Neural cell (in vitro differentiated cells): ENCODE measurements at regions not wholly inside any gene's neighbourhood (a gene's known extent, or its start where the extent isn't known, plus 50 kb on each side); places are given as distances from the start of the nearest gene placed in this dataset.

Source experiments
- H2AFZ ChIP-seq: fragments of 200-600, 300-800 bp; sonication (generic), shearing (Covaris generic); 2 replicates; pipeline ENCODE4 v1.6.0; 2014; ENCODE audit warnings: low read depth, mild to moderate bottlenecking, antibody characterized with exemption, low read length, moderate library complexity
- H3F3A ChIP-seq: fragments of 200-600 bp; shearing (Covaris generic); 2 replicates; pipeline ENCODE4 v1.6.1; 2016; ENCODE audit warnings: mild to moderate bottlenecking, moderate library complexity, mixed read lengths, antibody characterized with exemption, low read length; ENCODE audit not compliant: insufficient read depth, poor library complexity, severe bottlenecking
- H3K27ac ChIP-seq: fragments of 200-600, 300-800 bp; sonication (generic), shearing (Covaris generic); 2 replicates; pipeline ENCODE4 v1.5.1; 2014; ENCODE audit warnings: mild to moderate bottlenecking, low read length, moderate library complexity
- H3K27me3 ChIP-seq: fragments of 300-800, 200-600 bp; sonication (generic), shearing (Covaris generic); 2 replicates; pipeline ENCODE4 v1.6.0; 2014; ENCODE audit warnings: mild to moderate bottlenecking, low read depth, low read length, moderate library complexity; ENCODE audit not compliant: insufficient read depth
- H3K36me3 ChIP-seq: fragments of 300-800, 200-600 bp; sonication (generic), shearing (Covaris generic); 2 replicates; pipeline ENCODE4 v1.5.1; 2014; ENCODE audit warnings: mild to moderate bottlenecking, antibody characterized with exemption, low read length, moderate library complexity; ENCODE audit not compliant: insufficient read depth
- H3K4me2 ChIP-seq: fragments of 300-800, 200-600 bp; sonication (generic), shearing (Covaris generic); 2 replicates; pipeline ENCODE4 v1.6.0; 2014; ENCODE audit warnings: mild to moderate bottlenecking, low read length
- H3K4me3 ChIP-seq: fragments of 300-800, 200-600 bp; sonication (generic), shearing (Covaris generic); 2 replicates; pipeline ENCODE4 v1.5.1; 2014; ENCODE audit warnings: mild to moderate bottlenecking, low read length, moderate library complexity
- H3K79me2 ChIP-seq: fragments of 200-600 bp; shearing (Covaris generic); replicated peaks from 2 replicates; pipeline ENCODE4 v1.6.0; 2014; ENCODE audit warnings: mild to moderate bottlenecking, low read length, moderate library complexity; ENCODE audit not compliant: insufficient read depth
- H3K9ac ChIP-seq: fragments of 300-800, 200-600 bp; sonication (generic), shearing (Covaris generic); 2 replicates; pipeline ENCODE4 v1.6.1; 2016; ENCODE audit warnings: mild to moderate bottlenecking, low read length, mixed read lengths
- H3K9me2 ChIP-seq: fragments of 200-600 bp; shearing (Covaris generic); 2 replicates; pipeline ENCODE4 v1.6.1; 2016; ENCODE audit warnings: mild to moderate bottlenecking, low read length, mixed read lengths; ENCODE audit not compliant: insufficient read depth
- H3K9me3 ChIP-seq: fragments of 200-600, 300-800 bp; sonication (generic), shearing (Covaris generic); 2 replicates; pipeline ENCODE4 v1.6.1; 2016; ENCODE audit warnings: mild to moderate bottlenecking, mixed run types, low read length, moderate library complexity, mixed read lengths
- H4K20me1 ChIP-seq: fragments of 200-600 bp; shearing (Covaris generic); 2 replicates; pipeline ENCODE4 v1.6.1; 2016; ENCODE audit warnings: mild to moderate bottlenecking, mixed run types; ENCODE audit not compliant: insufficient read depth
- EP300 ChIP-seq: fragments of 450-650 bp; conservative IDR thresholded peaks from 2 replicates; pipeline ENCODE4 v1.6.1; 2014; ENCODE audit warnings: antibody characterized with exemption, mild to moderate bottlenecking, moderate library complexity; ENCODE audit not compliant: poor library complexity, severe bottlenecking
- EZH2 ChIP-seq: fragments of 200-600, 300-800 bp; shearing (Covaris generic), sonication (generic); IDR thresholded peaks from 2 replicates; pipeline ENCODE4 v1.6.1; 2014; ENCODE audit warnings: antibody characterized with exemption, low read length, borderline replicate concordance, mild to moderate bottlenecking; ENCODE audit not compliant: insufficient read depth, poor library complexity, severe bottlenecking
- MXI1 ChIP-seq: fragments of 450-650 bp; conservative IDR thresholded peaks from 2 replicates; pipeline ENCODE4 v1.6.1; 2014; ENCODE audit warnings: antibody characterized with exemption, mild to moderate bottlenecking; ENCODE audit not compliant: poor library complexity, severe bottlenecking
- POLR2AphosphoS5 ChIP-seq: IDR thresholded peaks from 2 replicates; pipeline ENCODE4 v1.6.1; 2012
- RAD21 ChIP-seq: fragments of 450-650 bp; conservative IDR thresholded peaks from 2 replicates; pipeline ENCODE4 v1.6.1; 2014; ENCODE audit warnings: antibody characterized with exemption, mild to moderate bottlenecking, moderate library complexity
- TAF1 ChIP-seq: IDR thresholded peaks from 2 replicates; pipeline ENCODE4 v1.6.1; 2012; ENCODE audit warnings: low read depth
- TF ChIP-seq, protein P1 (sequence below): IDR thresholded peaks from 2 replicates; pipeline ENCODE4 v1.6.1; 2012; ENCODE audit warnings: borderline replicate concordance
- TF ChIP-seq, protein P2 (sequence below): fragments of 450-650 bp; IDR thresholded peaks from 2 replicates; pipeline ENCODE4 v1.5.1; 2014; ENCODE audit warnings: antibody characterized with exemption, mild to moderate bottlenecking, moderate library complexity; ENCODE audit not compliant: poor library complexity, severe bottlenecking

DNA sequence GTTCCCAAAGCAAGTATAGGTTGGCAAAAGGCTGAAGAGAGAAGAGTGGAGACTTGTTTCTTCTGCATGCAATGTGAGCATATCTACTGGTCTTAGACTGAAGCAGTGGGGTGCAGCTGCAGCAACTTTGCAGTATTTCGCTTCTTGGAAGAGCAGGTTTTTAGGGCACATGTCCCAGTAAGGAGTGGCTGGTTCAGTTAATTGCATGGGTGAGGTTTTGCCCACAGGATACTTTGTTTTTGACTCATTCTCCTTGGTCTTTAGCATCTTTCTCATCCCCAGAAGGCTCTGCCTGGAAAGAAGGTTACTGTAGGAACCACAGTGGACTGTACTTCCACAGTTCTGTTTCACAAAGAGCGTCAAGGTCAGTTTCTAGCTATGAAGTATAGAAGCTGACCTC lies 68.0 kb upstream of the NR3C2 start:
- no peaks in the 10 kb centered on the region for H3K9me3 ChIP-seq
- H3K9me2 ChIP-seq, result no peaks in the 10 kb centered on the region
- no peak overlapping the region for H3K27ac ChIP-seq
- H3F3A ChIP-seq, result no peaks in the 10 kb centered on the region
- no peak overlapping the region for H3K4me3 ChIP-seq
- H3K79me2 ChIP-seq, result no peaks in the 10 kb centered on the region
- H3K9ac ChIP-seq, result no peak overlapping the region
- TF ChIP-seq, protein P1, sequence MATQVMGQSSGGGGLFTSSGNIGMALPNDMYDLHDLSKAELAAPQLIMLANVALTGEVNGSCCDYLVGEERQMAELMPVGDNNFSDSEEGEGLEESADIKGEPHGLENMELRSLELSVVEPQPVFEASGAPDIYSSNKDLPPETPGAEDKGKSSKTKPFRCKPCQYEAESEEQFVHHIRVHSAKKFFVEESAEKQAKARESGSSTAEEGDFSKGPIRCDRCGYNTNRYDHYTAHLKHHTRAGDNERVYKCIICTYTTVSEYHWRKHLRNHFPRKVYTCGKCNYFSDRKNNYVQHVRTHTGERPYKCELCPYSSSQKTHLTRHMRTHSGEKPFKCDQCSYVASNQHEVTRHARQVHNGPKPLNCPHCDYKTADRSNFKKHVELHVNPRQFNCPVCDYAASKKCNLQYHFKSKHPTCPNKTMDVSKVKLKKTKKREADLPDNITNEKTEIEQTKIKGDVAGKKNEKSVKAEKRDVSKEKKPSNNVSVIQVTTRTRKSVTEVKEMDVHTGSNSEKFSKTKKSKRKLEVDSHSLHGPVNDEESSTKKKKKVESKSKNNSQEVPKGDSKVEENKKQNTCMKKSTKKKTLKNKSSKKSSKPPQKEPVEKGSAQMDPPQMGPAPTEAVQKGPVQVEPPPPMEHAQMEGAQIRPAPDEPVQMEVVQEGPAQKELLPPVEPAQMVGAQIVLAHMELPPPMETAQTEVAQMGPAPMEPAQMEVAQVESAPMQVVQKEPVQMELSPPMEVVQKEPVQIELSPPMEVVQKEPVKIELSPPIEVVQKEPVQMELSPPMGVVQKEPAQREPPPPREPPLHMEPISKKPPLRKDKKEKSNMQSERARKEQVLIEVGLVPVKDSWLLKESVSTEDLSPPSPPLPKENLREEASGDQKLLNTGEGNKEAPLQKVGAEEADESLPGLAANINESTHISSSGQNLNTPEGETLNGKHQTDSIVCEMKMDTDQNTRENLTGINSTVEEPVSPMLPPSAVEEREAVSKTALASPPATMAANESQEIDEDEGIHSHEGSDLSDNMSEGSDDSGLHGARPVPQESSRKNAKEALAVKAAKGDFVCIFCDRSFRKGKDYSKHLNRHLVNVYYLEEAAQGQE, result no peak
- TF ChIP-seq EZH2 (no peak), POLR2AphosphoS5 (no peak), MXI1 (no peak), EP300 (no peak), TAF1 (no peak)
- TF ChIP-seq, protein P2, sequence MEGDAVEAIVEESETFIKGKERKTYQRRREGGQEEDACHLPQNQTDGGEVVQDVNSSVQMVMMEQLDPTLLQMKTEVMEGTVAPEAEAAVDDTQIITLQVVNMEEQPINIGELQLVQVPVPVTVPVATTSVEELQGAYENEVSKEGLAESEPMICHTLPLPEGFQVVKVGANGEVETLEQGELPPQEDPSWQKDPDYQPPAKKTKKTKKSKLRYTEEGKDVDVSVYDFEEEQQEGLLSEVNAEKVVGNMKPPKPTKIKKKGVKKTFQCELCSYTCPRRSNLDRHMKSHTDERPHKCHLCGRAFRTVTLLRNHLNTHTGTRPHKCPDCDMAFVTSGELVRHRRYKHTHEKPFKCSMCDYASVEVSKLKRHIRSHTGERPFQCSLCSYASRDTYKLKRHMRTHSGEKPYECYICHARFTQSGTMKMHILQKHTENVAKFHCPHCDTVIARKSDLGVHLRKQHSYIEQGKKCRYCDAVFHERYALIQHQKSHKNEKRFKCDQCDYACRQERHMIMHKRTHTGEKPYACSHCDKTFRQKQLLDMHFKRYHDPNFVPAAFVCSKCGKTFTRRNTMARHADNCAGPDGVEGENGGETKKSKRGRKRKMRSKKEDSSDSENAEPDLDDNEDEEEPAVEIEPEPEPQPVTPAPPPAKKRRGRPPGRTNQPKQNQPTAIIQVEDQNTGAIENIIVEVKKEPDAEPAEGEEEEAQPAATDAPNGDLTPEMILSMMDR, result no peak
- H3K36me3 ChIP-seq, result no peaks in the 10 kb centered on the region
- H3K27me3 ChIP-seq, result no peaks in the 10 kb centered on the region
- no peaks in the 10 kb centered on the region for H4K20me1 ChIP-seq
- H2AFZ ChIP-seq, result no peak overlapping the region
- no peak overlapping the region for H3K4me2 ChIP-seq

DNA sequence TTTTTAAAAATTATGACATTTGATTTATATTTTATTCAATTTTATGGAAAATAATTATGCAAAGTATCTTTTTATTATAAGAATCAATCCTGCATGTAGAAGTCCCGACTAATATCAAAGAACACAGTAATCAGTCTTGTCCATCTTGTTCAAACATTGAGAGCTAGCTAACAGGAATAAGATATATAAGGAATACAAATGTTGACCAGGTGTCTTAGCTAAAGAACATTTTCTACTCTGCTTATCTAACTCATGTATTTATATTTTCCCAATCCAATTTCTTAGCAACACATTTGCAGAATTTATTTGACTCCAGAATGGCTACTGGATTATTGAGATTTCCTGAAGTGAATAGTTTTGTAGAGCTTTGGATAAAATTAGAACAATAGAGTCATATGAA lies 61.5 kb upstream of the NR3C2 start:
- Histone ChIP-seq H3K4me2 (no peak overlapping the region), H3K36me3 (no peaks in the 10 kb centered on the region), H4K20me1 (no peaks in the 10 kb centered on the region), H2AFZ (no peak overlapping the region), H3K27ac (no peak overlapping the region), H3K4me3 (no peak overlapping the region), H3F3A (no peaks in the 10 kb centered on the region), H3K9me3 (no peaks in the 10 kb centered on the region), H3K9me2 (no peaks in the 10 kb centered on the region), H3K27me3 (no peaks in the 10 kb centered on the region), H3K79me2 (no peaks in the 10 kb centered on the region), H3K9ac (no peak overlapping the region)
- TF ChIP-seq MXI1, result no peak
- TF ChIP-seq EZH2, result no peak
- no peak for TF ChIP-seq RAD21
- TF ChIP-seq TAF1, result no peak

DNA sequence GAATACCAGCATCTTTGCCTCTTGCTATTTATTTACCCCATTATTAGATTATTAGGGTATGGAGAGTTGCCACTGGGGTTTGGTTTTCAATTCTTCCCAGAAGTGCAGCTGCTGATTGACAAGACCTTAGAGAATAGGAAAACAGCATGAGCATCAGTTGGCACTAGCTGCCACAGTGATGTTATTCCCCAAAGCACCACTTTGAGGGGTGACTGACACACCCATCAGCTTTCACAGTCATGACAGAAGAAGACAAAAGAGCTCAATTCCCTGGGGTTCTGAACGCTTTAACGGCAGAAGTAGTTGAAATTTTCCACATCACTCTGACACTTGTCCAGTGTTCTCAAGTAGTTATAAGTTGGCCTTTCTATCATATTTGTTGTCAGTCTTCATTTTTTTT lies 55.0 kb upstream of the NR3C2 start:
- Histone ChIP-seq H3K4me2 (no peak overlapping the region), H3K9me2 (no peaks in the 10 kb centered on the region), H3K27ac (no peak overlapping the region), H3K79me2 (no peaks in the 10 kb centered on the region), H3K36me3 (no peaks in the 10 kb centered on the region), H3K4me3 (no peak overlapping the region), H4K20me1 (no peaks in the 10 kb centered on the region), H3K27me3 (no peaks in the 10 kb centered on the region), H3K9ac (no peak overlapping the region), H3F3A (no peaks in the 10 kb centered on the region), H2AFZ (no peak overlapping the region), H3K9me3 (no peaks in the 10 kb centered on the region)
- TF ChIP-seq POLR2AphosphoS5 (peak; percentile 59), MXI1 (no peak), EP300 (peak; percentile 73)
